HG02981 (cell line): ENCODE measurements at regions not wholly inside any gene's neighbourhood (a gene's known extent, or its start where the extent isn't known, plus 50 kb on each side); places are given as distances from the start of the nearest gene placed in this dataset.
"Not testable (repeated sequence)": the region's sequence is repeated elsewhere in the genome, so short reads cannot be mapped to it uniquely, and the experiment has no call there.

ENCODE experiments used
- ATAC-seq: cut with Tn5 transposase; IDR thresholded peaks from one replicate; pipeline ENCODE4 v1.9.1; 2021; ENCODE audit warnings: mild to moderate bottlenecking, moderate library complexity; ENCODE audit not compliant: unreplicated experiment

DNA sequence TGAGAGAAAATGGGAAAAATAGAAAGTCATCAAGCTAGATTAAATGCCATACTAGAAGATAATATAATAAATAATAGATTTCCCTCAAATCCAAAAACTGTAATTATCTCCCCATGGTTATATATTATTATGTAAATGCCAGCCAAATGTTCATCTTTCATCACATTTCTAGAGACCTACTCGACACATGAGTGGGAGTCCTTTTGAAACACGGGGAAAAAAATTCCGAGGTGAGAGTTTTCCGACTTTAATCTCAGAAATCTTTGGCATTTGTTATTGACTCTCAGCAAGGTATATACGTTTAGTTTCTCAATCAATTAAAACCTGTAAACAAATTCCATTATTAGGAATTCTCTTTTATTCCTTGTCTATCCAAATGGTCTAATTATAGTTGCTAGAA is 465.4 kb upstream of the SMIM31 start:
- ATAC-seq = no peak

DNA sequence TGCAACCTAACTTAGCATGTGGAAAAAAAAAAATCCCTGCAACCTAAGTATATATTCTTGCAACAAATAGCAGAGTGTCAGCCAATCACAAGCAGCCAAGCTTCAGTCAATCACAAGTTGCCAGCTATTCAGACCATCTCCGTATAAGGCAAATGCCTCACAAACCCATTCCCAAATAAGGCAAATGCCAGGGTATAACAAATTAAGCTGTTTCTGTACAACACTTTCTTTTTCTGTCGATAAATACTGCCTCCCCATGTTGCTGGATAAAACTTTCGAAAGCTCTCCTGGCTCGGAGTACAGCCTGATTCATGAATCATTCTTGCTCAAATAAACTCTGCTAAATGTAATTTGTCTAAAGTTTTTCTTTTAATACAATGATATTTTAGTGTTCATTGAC is 460.7 kb upstream of the SMIM31 start:
- no peak for ATAC-seq

DNA sequence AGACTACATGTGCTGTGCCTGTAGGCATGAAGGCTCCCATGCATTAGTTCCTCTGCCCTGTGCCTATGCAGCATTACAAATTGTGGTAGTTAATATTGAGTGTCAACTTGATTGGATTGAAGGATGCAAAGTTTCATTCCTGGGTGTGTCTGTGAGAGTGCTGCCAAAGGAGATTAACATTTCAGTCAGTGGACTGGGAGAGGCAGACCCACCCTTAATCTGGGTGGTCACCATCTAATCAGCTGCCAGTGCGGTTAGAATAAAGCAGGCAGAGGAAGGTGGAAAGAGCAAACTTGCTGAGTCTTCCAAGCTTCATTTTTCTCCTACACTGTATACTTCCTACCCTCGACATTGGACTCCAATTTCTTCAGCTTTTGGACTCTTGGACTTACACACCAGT is 460.2 kb upstream of the SMIM31 start:
- ATAC-seq = no peak

DNA sequence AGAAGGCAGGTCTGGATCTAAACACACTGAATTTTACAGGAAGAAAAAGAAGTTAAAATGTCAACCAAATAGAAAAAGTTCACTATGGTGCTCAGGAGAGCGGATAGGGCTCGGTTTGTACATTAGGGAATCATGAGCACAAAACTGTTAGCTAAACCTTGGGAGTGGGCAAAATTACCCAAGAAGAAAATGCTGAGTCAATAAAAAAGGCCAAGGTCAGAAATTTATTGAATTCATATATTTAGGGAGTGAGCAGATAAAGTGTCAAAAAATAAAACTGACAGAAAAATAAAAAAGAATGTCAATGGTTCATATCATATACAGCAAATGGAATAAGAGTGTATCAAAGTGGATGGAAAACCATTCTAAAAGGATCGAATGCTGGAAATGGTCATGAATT is 452.5 kb upstream of the SMIM31 start:
- no peak for ATAC-seq

DNA sequence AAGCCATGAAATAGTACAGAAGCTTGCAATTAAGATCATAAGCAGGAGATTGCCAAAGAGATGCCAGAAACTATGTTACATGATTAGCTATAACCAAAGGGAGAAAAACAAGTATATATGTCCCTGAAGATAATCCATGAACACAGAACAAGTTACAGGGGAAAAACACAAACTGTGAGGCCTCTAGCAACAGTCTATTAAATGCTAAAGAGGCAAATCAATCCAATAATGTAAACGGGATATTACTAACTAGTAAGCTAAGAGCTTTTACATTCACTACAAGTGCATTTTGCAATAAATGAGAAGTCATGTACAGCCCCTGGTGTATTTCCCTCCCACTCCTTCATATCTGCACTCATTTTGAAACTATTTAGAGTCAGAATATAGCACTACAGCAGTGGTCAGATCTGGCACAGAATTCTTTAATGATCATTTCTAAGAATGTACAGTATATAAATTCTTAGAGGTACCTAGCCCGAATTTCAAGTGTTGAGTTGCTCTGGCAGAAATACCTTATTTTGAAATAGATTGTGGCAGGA is 449.8 kb upstream of the SMIM31 start:
- ATAC-seq = peak; percentile 81

DNA sequence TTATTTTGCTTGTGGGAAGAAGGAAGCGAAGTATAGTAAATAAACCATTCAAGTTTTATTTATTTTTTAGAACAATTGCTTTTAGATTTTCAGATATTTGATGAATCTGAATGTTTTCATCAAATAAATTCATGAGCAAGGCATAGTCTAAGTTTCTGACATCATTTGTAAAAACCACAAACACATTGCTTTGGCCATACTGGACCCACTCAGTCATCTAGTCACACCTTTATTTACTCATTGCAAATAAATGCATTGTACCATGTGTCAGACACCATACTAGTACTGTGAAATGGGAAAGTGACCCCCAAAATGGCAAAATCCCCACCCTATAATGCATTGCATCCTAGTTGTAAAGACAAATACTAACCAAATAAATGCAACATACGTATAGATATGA is 449.1 kb upstream of the SMIM31 start:
- no peak for ATAC-seq

DNA sequence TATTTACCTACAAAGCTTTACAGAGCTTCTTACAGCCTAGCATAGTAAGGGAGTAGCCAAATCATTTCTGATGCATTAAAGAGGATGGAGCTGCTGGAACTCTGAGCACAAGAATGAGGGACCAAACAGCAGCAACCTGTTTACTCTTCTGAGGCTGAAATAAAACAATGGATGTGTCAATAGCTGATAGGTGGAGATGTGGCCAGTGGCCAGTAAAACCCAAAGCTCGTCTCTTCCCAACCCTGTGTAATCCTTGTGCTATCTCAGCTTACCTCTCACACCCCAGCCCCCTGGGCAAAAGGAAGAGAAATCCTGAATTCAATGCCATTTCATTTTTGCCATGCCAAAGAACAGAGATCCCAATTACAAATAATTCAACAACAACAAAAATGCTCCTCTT is 446.7 kb upstream of the SMIM31 start:
- ATAC-seq = no peak

DNA sequence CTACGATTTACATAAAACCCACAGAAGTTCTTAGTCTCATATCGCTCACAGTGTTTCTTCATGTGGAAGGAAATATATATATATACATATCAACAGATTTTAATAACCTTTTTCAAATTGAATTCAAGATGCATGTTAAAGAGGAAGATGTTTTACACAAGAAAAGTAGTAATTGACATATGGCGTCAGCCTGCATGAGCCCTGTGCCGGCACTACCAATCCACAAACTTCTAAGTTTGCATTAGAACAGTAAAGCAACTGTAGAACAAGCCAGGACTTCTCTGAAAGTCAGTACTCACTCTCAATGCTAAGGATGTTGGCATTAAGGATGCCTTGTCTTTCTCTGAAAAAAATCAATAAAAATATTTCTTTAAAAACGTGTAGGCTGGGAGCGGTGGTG is 441.3 kb upstream of the SMIM31 start:
- no peak for ATAC-seq

DNA sequence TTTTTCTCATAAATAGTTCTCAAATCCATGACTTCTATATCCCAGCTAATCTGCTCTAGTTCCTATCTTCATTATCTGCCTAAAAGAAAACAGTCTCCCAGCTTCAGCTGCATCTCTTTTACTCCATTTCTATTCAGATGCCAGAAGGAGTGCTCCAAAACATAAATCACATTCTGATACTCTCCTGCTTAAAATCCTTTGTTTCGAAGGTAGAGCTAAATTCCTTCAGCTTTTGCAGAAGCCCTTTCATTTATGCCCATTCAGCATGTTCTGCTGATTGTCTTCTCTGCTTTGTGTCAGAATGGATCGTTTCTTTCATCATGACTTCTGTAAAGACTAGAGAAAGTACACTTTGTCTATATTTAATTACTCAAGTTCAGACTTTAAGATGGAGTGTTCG is 440.1 kb upstream of the SMIM31 start:
- ATAC-seq = no peak

DNA sequence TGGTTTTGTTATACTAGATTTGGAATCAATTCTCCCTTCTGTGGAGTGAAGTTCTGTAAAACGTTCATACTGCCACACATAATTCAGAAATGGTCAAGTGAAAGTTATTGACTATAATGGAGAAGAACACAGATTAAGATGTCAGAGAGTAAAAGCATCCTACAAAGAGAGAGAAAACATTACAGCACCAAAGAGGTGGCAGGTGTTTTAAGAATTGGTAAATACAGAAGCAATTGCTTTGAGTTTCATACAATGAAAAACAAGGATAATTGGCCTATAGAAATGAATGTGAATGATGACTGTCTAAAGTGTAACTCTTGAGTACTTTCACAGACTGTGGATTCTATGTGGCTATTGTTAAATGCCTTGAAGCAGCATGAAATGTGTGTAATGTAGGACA is 435.6 kb upstream of the SMIM31 start:
- ATAC-seq = no peak

DNA sequence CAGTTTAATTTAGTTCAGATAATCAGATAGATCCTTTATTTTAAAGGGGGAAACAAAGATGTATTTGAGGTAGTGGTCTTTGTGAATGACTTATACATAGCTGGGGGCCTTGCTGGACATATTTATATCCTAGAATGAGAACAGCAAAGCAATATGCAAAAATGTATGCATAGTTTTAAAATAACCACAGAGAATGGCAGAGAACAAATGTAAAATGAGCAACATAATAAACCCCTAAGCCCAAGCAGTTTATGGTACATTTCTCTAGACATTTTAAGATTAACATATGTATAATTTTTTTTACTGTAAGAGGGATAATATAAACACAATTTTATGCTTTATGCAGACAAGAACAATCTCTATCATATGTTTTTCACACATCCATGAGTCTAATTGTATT is 434.2 kb upstream of the SMIM31 start:
- no peak for ATAC-seq

DNA sequence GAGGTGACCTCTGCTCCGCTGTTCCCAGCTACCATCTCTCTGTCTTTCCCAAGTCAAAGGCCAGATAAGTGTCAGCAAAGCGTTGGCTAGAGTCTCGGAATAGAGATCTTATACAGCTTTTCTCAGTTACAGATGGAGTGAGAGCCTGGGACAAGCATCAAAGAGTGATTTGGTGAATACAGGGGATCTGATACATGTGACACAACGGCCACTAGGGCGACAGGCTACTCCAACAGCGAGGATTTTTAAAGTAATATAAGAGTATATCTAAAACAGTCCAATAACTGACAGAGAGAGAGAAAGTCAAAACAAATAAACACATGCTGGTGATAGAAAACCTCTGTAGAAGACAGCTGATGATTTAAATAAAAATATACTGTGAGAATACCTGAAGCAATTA is 433.1 kb upstream of the SMIM31 start:
- ATAC-seq = no peak

DNA sequence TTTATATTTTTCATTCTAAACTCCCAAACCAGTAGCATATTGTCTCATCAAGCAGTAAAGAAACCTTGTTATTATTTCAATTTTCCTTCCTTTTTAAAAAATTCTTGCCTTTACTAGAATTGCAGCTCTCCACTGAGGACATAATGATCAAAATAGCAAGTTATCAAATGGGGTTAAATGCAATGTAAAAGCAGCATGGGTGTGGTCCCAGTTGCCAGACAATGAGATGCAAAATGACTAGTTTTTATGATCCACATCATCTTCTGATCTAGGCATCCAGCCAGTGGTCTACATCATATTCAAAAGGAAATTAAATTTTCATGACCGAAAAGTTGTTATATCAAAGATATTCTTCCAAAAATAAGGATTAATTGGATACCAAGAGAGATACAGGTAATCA is 427.9 kb upstream of the SMIM31 start:
- no peak for ATAC-seq

DNA sequence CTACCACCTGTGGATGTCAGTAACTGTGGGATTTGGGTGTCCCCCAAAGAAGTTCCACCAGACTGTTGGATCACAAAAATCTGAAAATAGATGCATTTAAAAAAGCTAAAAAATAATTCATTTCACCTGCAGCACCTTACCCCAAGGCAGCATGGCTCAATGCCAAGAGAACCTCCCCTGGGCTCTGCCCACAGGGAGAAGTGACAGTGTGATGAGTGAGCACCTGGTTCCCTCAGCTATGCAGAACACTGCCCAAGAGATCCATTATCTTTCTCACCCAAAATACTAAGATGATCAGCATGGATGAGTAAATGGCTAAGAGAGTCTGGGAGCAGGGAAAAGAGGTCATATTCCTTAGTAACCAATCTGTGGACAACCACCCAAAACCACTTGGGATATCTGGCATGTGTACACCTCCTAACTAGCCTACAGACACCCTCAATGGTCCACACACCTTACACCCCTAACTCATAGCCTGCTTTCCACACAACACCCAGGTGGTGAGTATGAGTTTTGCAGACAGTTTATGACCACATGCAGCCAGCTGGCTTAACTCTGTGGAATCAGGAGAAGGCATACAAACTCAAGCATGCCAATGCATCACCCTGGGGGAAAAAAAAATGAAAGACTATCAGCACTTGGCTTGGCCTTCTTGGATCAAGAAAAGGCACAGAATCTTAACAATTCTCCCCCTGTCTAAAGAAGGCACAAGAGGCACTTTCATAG is 416.5 kb upstream of the SMIM31 start:
- ATAC-seq = no peak

DNA sequence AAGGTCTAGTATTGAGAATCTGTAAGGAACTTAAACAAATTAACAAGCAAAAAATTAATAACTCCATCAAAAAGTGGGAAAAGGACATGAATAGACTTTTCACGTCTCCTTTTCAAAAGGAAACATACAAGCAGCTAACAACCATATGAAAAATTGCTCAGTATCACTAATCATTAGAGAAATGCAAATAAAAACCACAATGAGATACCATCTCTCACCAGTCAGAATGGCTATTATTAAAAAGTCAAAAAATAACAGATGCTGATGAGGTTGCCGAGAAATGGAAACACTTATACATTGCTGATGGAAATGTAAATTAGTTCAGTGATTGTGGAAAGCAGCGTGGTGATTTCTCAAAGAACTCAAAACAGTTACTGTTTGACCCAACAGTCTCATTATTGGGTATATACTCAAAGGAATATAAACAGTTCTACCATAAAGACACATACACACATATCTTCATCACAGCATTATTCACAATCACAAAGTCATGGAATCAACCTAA is 410.4 kb upstream of the SMIM31 start:
- ATAC-seq = no peak

DNA sequence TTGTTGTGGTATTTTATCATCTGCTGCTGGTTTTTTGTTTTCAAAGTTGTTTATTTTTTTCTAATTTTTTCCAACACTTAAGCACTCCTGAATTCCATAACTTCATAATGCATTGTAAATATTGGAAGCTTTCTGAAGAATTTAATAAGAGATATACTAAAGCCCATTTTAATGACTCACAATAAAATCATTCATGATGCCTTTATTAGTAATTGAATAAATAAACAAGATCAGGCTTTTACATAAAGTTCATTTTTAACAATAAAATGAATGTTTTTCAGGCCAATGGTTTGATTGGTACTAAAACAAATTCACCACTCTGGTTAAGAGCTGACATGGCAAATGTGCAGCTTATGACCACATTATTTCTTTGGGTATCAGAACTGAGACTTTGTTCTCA is 408.2 kb upstream of the SMIM31 start:
- ATAC-seq = no peak

DNA sequence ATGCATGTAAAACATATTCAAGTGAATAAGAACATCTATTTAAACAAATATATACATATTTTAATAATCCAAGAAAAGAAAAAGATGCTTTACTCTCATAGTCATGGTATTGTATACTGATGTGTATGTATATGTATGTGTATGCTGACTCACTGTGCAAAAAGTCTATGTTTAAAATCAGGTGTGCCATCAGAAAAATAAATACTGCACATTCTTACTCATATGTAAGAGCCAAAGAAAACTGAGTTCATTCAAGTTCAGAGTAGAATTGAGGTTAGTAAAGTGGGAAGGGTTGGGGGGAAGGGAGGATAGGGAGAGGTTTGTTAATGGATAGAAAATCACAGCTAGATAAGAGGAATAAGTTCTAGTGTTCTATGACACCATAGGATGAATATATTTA is 403.9 kb upstream of the SMIM31 start:
- ATAC-seq = no peak

DNA sequence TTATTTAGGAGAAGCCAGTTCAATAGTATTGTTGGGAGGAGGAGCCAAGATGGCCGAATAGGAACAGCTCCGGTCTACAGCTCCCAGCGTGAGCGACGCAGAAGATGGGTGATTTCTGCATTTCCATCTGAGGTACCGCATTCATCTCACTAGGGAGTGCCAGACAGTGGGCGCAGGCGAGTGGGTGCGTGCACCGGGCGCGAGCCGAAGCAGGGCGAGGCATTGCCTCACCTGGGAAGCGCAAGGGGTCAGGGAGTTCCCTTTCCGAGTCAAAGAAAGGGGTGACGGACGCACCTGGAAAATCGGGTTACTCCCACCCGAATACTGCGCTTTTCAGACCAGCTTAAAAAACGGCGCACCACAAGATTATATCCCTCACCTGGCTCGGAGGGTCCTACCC is 403.2 kb upstream of the SMIM31 start:
- not testable (repeated sequence) for ATAC-seq

DNA sequence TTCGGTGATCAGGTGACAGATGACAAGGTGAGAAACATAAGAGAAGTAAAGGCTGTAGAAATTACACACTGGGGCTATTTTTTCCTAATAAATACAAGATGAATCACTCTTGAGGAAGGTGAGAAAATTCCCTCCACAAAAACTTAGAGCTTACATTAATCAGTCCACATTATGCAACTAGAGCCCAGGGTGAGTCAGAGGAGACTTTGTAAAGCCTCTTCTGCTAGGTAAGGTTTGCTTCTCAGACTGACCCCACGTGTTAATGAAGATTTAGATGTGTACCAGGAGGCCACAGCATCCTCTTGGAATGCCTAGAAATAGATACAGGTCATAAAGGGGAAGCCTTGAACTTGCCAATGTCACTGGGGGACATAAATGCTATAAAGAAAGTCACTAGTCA is 396.0 kb upstream of the SMIM31 start:
- no peak for ATAC-seq

DNA sequence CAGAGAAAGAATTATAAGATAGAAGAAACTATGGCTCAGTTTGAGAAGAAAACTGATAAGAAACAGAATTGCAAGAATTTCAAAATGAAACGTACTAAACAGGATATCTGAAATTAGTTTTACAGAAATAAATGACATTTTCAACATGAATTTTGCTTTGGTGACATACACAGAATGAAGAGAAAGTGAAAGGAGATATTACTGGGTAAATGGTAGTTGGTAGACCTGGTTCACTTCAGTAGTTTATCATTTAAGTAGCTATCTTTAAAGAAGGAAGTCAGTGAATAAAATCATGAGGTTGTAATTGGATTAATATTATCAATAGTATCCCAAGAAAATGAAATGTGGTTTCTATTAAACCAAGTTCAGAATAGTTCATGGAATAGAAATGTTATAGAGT is 395.5 kb upstream of the SMIM31 start:
- no peak for ATAC-seq

DNA sequence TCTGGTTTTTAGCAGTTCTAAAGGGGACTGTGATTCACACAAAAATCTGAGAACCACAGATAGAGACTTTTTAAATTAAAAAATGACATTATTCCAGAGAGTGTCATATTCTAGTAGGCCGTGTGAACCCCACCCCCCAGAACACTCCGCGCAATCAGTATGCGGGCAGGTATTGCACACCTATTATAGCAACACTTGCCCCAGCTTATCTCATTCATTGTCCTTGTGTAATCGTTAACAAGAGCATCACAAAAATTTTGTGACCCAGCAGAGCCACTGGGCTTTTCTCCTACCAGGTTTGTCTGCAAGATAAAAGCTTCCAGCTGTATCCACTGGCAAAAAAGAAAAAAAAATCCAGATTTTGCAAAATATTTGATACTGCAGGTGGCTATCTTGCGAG is 394.1 kb upstream of the SMIM31 start:
- ATAC-seq = no peak

DNA sequence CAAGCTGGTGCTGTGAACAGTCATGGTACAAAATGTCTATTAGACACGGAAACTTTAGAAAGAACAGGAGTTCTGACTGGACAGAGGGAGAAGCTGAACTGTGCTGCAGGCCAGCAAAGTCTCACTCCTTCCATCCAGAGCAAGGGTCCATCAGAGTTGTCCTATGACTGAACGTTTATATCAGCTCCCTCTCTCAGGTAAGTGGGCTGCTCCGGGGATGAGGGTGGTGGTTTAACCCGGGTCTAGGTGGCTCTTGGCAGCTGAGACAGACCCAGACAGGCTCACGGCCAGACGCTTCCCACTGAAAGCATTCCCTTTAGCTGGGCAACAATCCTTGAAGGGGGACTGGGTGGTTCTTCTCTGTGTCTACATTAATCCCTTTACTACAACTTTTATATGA is 385.0 kb upstream of the SMIM31 start:
- ATAC-seq = no peak

DNA sequence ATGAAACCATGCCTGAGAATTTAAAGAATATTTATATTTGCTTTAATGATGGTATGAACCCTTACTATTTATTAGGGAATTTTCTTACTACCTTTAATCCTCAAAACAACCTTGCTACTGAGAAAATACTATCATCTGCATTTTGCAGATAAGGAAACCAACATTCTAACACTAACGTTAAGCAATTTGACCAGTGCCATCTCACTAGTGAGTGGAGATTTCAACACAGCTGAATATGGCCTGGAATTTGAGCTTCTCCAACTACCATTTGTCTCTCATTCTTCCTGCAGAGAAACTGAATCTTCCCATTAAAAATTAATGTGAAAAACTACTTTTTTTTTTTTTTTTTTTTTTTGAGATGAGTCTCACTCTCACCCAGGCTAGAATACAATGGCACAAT is 380.9 kb upstream of the SMIM31 start:
- ATAC-seq = no peak
